ENCODE measurements at regions not wholly inside any gene's neighbourhood (a gene's known extent, or its start where the extent isn't known, plus 50 kb on each side); places are given as distances from the start of the nearest gene placed in this dataset.
A peak's percentile ranks its signal among the peaks of the same experiment; 100 is the strongest.
"Not testable (repeated sequence)": the region's sequence is repeated elsewhere in the genome, so short reads cannot be mapped to it uniquely, and the experiment has no call there.

DNA sequence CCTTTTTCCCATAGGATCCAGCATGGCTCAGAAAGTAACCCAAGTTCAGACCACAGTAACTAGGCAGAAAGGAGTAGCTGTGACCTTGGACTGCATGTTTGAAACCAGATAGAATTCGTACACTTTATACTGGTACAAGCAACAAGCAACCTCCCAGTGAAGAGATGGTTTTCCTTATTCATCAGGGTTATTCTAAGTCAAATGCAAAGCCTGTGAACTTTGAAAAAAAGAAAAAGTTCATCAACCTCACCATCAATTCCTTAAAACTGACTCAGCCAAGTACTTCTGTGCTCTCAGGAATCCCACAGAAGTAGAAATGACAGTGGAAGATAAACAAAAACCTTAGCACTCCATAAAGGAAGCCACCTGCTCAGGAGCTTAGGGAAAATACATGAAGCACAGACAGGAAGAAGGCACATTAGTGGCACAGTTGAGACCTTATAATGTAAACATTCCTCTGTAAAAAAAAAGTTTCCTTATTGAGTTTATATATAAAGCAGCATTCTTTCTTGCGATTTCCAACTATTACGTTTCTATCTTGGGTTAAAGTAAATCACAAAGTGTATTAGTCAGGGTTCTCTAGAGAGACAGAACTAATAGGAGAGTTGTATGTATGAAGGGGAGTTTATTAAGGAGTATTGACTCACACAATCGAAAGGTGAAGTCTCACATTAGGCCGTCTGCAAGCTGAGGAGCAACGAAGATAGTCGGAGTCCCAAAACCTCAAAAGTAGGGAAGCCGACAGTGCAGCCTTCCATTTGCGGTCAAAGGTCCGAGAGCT lies 398.4 kb downstream of the DAD1 start:
- DNase-seq (ENCODE audit: low read depth): peak; percentile 84

- no peak for DNase-seq (ENCODE audit: low read depth)
Observed at GRCh38 chr14:22189881-22190280, 399.1 kb downstream of the DAD1 start.

- no peak for DNase-seq (ENCODE audit: low read depth)
Observed at GRCh38 chr14:22188318-22188717, 400.7 kb downstream of the DAD1 start.

DNA sequence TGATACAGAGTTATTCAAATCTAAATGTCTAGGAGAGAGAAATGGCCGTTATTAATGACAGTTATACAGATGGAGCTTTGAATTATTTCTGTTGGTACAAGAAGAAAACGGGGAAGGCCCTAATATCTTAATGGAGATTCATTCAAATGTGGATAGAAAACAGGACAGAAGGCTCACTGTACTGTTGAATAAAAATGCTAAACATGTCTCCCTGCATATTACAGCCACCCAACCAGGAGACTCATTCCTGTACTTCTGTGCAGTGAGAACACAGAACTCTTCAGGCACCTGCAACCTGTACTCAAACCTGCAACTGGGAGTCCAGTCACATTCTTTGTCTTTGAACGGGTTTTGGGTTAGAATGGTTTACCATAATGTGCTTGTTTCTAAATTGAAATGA lies 403.2 kb downstream of the DAD1 start:
- DNase-seq (ENCODE audit: low read depth): no peak

DNA sequence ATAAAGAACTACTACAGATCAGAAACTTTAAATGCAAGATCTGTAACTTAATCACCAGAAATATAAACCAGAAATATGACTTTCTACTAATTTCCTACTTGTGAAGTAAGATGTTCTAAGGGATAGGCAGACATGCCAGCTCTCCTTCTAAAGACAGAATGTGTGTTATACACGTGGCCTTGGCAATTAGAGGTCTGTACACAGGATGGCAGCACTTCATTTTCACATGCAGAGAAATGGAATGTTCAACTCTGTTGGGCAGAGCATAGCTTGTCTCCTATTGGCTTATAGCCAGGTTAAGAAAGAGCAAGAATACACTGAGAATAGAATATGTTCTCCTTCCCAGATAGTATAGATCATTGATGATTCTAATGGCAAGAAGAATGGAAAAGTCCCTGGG lies 403.8 kb downstream of the DAD1 start:
- DNase-seq (ENCODE audit: low read depth): no peak

DNA sequence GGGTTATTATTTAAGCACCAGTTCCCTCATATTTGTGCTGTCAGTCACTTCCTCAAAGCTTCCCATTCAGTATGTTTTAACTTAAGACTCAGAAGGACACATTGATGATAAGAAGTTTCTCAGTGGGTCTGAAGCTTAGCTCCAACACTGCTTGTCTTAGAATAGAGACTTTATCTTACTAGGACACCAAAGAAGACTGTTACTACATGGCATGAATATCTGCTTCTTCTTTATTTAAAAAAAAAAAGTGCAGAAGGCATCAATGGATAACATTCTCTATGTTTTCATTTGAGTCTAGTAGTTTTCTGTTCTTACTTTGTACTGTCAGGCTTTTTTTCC lies 404.2 kb downstream of the DAD1 start:
- DNase-seq (ENCODE audit: low read depth): peak; percentile 47

GRCh38 chr14:22184157-22184829 lies 404.7 kb downstream of the DAD1 start:
- DNase-seq (ENCODE audit: low read depth): no peak

DNA sequence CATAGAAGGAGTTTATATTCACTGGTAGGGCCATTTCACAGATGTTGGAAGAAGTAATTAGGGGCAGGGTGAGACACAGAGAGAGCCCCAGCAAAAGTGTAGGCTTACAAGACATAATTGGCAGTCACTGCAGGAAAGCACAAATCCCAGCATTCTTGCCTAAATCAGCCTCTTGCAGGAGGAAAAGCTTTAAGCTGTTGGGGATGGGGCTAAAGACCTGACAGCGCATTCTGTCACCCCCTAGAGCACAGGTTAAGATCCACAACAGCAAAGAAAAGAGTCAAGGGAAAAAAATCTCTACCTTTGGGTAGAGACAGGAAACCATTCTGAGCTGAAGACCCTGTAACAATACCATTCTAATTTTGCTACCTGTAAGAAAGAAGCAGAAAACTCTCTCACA lies 409.0 kb downstream of the DAD1 start:
- DNase-seq (ENCODE audit: low read depth): no peak

- no peak for DNase-seq (ENCODE audit: low read depth)
Observed at GRCh38 chr14:22179190-22179589, 409.8 kb downstream of the DAD1 start.

- DNase-seq (ENCODE audit: low read depth): no peak
Observed at GRCh38 chr14:22178333-22178839, 410.6 kb downstream of the DAD1 start.

DNA sequence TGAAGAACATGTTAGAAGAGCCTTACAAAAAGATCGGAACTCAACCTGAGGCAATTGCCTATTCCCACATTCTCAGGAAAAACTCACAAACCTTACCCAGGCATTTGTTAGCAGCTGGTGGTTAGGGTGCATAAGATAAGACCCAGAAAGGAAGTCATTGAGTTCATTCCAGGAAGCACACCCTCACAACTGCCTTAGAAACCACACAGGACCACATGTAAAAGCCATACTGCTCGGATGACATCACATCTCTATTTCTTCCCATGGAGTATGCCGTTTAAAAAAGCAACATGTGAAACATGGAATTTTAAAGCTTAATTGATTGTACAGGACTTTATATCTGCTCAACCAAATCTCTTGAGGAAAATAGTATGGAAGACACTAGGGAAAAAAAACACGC lies 411.2 kb downstream of the DAD1 start:
- no peak for DNase-seq (ENCODE audit: low read depth)

GRCh38 chr14:22176957-22177356 lies 412.1 kb downstream of the DAD1 start:
- DNase-seq (ENCODE audit: low read depth): no peak

- not testable (repeated sequence) for DNase-seq (ENCODE audit: low read depth)
Observed at GRCh38 chr14:22175278-22175558, 413.8 kb downstream of the DAD1 start.

- DNase-seq (ENCODE audit: low read depth): no peak
Observed at GRCh38 chr14:22174412-22175277, 414.4 kb downstream of the DAD1 start.

- no peak for DNase-seq (ENCODE audit: low read depth)
Observed at GRCh38 chr14:22168092-22168955, 420.7 kb downstream of the DAD1 start.

GRCh38 chr14:22164616-22165015 lies 424.4 kb downstream of the DAD1 start:
- DNase-seq (ENCODE audit: low read depth): no peak

- no peak for DNase-seq (ENCODE audit: low read depth)
Observed at GRCh38 chr14:22163051-22163450, 426.0 kb downstream of the DAD1 start.

DNA sequence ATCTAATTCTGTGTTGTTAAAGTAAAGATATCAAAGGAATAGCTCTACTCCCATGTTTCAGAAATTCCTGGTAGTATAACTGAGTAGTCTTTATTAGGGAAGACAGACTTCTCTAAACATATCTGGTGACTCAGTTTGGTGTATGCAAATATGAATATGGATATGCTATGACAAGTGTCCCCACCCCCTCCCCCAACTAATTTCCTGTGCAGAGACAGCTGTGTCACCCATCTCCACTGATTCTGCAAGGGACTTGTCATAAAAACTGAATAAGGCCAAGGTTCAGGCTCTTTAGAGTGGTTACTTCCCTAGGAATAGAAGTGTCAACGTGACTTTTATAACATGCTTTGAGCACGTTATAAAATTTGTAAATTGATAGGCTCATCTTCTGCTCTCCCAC lies 429.1 kb downstream of the DAD1 start:
- DNase-seq (ENCODE audit: low read depth): no peak

- no peak for DNase-seq (ENCODE audit: low read depth)
Observed at GRCh38 chr14:22159099-22159498, 429.9 kb downstream of the DAD1 start.

DNA sequence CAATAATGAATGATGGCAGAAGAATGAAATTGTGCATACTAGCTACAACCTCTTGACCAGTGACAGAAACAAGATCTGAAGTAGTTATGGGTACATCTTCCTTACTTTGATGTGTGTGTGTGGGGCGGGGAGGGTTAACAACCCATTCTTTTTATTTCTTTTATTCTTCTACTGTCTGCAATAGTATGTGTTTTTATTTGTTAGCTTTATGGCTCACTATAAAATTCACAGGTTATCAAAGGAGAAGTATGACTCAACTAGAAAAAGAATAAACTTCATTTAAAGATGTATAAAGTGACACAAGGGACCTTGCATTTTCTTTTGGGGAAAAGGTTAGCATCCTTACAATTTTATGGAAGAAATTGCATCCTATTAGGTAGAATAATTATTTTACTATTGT lies 430.5 kb downstream of the DAD1 start:
- DNase-seq (ENCODE audit: low read depth): no peak

- no peak for DNase-seq (ENCODE audit: low read depth)
Observed at GRCh38 chr14:22155571-22155970, 433.5 kb downstream of the DAD1 start.

- no peak for DNase-seq (ENCODE audit: low read depth)
Observed at GRCh38 chr14:22152903-22153302, 436.1 kb downstream of the DAD1 start.
